ENCODE measurements at regions not wholly inside any gene's neighbourhood (a gene's known extent, or its start where the extent isn't known, plus 50 kb on each side); places are given as distances from the start of the nearest gene placed in this dataset.
A peak's percentile ranks its signal among the peaks of the same experiment; 100 is the strongest.

DNA sequence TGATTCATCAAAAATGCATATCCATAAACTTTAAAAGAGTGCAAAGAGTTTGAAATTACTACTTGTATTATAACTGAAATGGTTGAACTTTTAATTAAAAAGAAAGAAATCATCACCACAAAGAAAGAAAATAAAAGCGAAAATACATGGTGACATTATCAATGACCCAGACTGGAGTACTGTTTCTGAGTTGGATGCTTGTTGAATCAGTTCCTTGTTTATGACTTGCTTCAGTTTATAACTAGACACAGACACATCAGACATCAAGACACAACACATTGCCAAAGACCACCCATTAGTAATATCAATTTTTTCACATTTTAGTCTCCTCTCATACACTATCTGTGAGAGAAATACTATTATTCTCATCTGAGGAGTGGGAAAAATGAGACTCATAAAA, 293.0 kb downstream of the MRPL39 start:
- H3K9ac ChIP-seq (ENCODE audit: insufficient read length) = no peak overlapping the region

GRCh38 chr21:25313829-25314228, 293.5 kb downstream of the MRPL39 start:
- TF ChIP-seq EZH2 (IDR thresholded peaks at IDR 0.05) (no peak), POLR2AphosphoS5 (IDR thresholded peaks at IDR 0.05; ENCODE audit: borderline replicate concordance, low read depth, low read length) (no peak), FOXP2 (optimal IDR thresholded peaks at IDR 0.05; ENCODE audit: control extremely low read depth, extremely low read length, insufficient read depth) (no peak)
- Histone ChIP-seq H3K27ac (no peak overlapping the region), H3K36me3 (ENCODE audit: insufficient read depth, low read length) (no peaks in the 10 kb centered on the region), H3K9me3 (ENCODE audit: low read depth, low read length) (no peaks in the 10 kb centered on the region), H3K9ac (ENCODE audit: insufficient read length) (no peak overlapping the region), H3K4me3 (peak overlapping the region; percentile 41; the same call in 1 of the 2 replicates)
- peak; percentile 26 for DNase-seq (ENCODE audit: low read depth, low spot score)

More for the DNA sequence above, 293.0 kb downstream of the MRPL39 start:
- Histone ChIP-seq H3K4me3 (peak overlapping the region; percentile 41; the same call in 1 of the 2 replicates), H3K9me3 (ENCODE audit: low read depth, low read length) (no peaks in the 10 kb centered on the region), H3K36me3 (ENCODE audit: insufficient read depth, low read length) (no peaks in the 10 kb centered on the region), H3K27ac (no peak overlapping the region)
- TF ChIP-seq POLR2AphosphoS5 (IDR thresholded peaks at IDR 0.05; ENCODE audit: borderline replicate concordance, low read depth, low read length) = no peak
- no peak for TF ChIP-seq EZH2 (IDR thresholded peaks at IDR 0.05)
- no peak for TF ChIP-seq FOXP2 (optimal IDR thresholded peaks at IDR 0.05; ENCODE audit: control extremely low read depth, extremely low read length, insufficient read depth)
- no peak for DNase-seq (ENCODE audit: low read depth, low spot score)

DNA sequence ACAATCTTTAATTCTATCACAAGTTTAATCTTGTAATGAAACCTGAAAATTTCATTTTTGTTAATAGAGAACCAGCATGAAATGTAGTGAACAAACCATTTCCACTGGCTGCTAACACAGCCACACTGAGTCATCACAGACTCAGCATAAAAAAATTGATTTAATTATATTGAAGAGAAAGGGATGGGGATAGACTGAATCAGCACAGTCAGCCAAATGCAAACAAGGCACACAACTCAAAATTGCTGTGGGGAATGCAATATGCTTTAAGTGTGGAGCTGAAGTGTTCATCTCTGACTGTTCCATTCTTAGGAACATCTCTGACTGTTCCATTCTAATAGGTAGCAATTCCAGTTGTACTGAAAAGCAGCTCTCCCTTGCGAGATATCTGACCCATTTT, 299.8 kb downstream of the MRPL39 start:
- Histone ChIP-seq H3K9me3 (ENCODE audit: low read depth, low read length) (no peaks in the 10 kb centered on the region), H3K27ac (no peak overlapping the region), H3K4me3 (no peak overlapping the region), H3K9ac (ENCODE audit: insufficient read length) (no peak overlapping the region), H3K36me3 (ENCODE audit: insufficient read depth, low read length) (no peaks in the 10 kb centered on the region)
- TF ChIP-seq POLR2AphosphoS5 (IDR thresholded peaks at IDR 0.05; ENCODE audit: borderline replicate concordance, low read depth, low read length) = no peak
- TF ChIP-seq FOXP2 (optimal IDR thresholded peaks at IDR 0.05; ENCODE audit: control extremely low read depth, extremely low read length, insufficient read depth) = no peak
- no peak for TF ChIP-seq EZH2 (IDR thresholded peaks at IDR 0.05)
- peak; percentile 16 for DNase-seq (ENCODE audit: low read depth, low spot score)

- TF ChIP-seq FOXP2 (optimal IDR thresholded peaks at IDR 0.05; ENCODE audit: control extremely low read depth, extremely low read length, insufficient read depth) (no peak), POLR2AphosphoS5 (IDR thresholded peaks at IDR 0.05; ENCODE audit: borderline replicate concordance, low read depth, low read length) (no peak), EZH2 (IDR thresholded peaks at IDR 0.05) (no peak)
- no peak overlapping the region for H3K27ac ChIP-seq
These were observed 302.7 kb downstream of the MRPL39 start for GRCh38 chr21:25304611-25305010.

DNA sequence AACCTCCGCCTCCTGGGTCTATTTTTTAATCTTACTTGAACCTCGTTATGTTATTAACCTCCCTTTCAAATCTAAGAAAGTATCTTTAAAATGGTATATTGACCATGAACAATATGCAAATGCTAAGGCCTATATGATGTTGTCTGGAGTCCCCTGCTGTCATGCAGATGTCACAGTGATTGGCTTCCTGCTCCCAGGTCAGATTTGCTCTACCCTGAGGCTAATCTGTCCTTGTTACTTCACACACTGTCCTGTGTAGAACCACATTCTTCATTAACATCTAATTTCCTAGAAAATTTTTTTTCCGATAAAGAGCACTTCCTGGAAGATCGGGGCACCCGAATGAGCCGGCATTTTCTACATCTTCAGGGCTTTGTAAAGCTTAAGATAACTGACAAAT, 306.6 kb downstream of the MRPL39 start:
- no peak for DNase-seq (ENCODE audit: low read depth, low spot score)
- H3K4me3 ChIP-seq = no peak overlapping the region
- H3K36me3 ChIP-seq (ENCODE audit: insufficient read depth, low read length) = no peaks in the 10 kb centered on the region
- no peak overlapping the region for H3K27ac ChIP-seq
- H3K9me3 ChIP-seq (ENCODE audit: low read depth, low read length) = no peaks in the 10 kb centered on the region
- no peak overlapping the region for H3K9ac ChIP-seq (ENCODE audit: insufficient read length)
- TF ChIP-seq EZH2 (IDR thresholded peaks at IDR 0.05) (no peak), FOXP2 (optimal IDR thresholded peaks at IDR 0.05; ENCODE audit: control extremely low read depth, extremely low read length, insufficient read depth) (no peak), POLR2AphosphoS5 (IDR thresholded peaks at IDR 0.05; ENCODE audit: borderline replicate concordance, low read depth, low read length) (no peak)

More at GRCh38 chr21:25304611-25305010, 302.7 kb downstream of the MRPL39 start:
- no peak for DNase-seq (ENCODE audit: low read depth, low spot score)
- Histone ChIP-seq H3K4me3 (no peak overlapping the region), H3K9ac (ENCODE audit: insufficient read length) (no peak overlapping the region), H3K36me3 (ENCODE audit: insufficient read depth, low read length) (no peaks in the 10 kb centered on the region), H3K9me3 (ENCODE audit: low read depth, low read length) (no peaks in the 10 kb centered on the region)

DNA sequence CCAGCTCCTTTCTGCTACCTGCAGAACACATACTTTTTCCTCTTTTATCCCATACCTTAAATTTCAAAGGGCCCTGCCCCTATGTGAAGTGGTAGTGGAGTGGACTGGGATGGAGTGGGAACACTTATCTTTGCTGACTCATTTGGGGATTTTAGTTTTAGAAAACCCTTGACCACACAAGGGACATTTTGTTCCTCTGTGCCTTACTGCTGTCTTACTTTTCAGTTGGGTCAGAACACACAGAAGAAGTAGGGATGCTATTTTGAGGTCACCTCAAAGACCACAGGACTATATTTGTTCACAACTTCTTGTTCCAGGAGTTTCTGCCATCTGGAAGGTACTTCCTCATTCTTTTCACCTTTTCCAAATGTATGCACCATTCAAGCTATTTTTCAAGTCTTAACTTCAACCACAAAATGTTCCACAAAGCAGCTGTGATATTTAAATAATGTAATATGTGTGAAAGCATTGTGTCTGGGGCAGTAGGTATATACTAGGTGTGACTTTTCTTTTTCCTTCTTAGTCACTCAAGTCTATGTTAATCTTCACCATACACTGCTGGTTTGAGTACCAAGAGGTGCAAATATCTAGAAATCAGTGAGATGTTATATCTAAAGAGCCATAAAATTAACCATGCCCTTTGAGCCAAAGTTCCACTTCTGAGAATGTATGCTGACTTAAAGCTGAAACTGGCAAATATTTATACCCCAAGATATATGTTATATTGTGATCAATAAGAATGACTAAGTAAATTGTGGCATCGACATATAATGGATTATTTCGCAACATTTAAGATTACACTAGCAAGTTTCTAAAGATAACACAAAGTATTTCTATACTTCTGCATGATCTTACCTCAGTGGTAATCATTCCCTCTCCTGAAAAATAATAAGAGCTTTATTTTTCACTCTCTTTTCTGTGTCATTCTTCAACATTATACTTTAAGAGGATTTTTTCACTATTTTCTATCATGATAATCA, 308.5 kb downstream of the MRPL39 start:
- TF ChIP-seq FOXP2 (optimal IDR thresholded peaks at IDR 0.05; ENCODE audit: control extremely low read depth, extremely low read length, insufficient read depth) (no peak), POLR2AphosphoS5 (IDR thresholded peaks at IDR 0.05; ENCODE audit: borderline replicate concordance, low read depth, low read length) (no peak), EZH2 (IDR thresholded peaks at IDR 0.05) (no peak)
- H3K4me3 ChIP-seq = no peak overlapping the region
- no peak overlapping the region for H3K27ac ChIP-seq
- no peaks in the 10 kb centered on the region for H3K36me3 ChIP-seq (ENCODE audit: insufficient read depth, low read length)
- no peaks in the 10 kb centered on the region for H3K9me3 ChIP-seq (ENCODE audit: low read depth, low read length)
- no peak overlapping the region for H3K9ac ChIP-seq (ENCODE audit: insufficient read length)
- no peak for DNase-seq (ENCODE audit: low read depth, low spot score)

- Histone ChIP-seq H3K36me3 (ENCODE audit: insufficient read depth, low read length) (no peaks in the 10 kb centered on the region), H3K4me3 (no peak overlapping the region), H3K27ac (no peak overlapping the region), H3K9me3 (ENCODE audit: low read depth, low read length) (no peaks in the 10 kb centered on the region), H3K9ac (ENCODE audit: insufficient read length) (no peak overlapping the region)
- TF ChIP-seq POLR2AphosphoS5 (IDR thresholded peaks at IDR 0.05; ENCODE audit: borderline replicate concordance, low read depth, low read length) = no peak
- TF ChIP-seq EZH2 (IDR thresholded peaks at IDR 0.05) = no peak
- TF ChIP-seq FOXP2 (optimal IDR thresholded peaks at IDR 0.05; ENCODE audit: control extremely low read depth, extremely low read length, insufficient read depth) = no peak
- DNase-seq (ENCODE audit: low read depth, low spot score) = no peak
These were observed 310.2 kb downstream of the MRPL39 start for GRCh38 chr21:25297117-25297516.

DNA sequence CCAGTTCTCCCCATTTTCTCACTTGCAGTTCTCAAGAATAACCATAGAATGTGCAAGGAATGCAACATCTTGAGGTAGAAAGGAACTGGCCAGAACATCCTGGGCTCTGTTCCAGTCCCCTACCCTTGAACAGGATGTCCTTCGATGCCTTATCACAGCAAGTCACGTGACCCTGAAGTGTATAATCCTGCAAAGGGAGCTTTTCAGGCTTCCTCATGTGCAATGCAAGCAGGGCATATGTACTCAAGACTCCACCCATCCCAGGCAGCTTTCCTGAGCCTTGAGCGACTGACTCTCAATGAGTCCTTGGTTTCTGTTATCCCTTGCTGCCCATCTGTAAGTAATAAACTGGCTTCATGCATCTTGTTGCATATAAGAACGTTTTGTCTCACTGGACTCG, 311.0 kb downstream of the MRPL39 start:
- Histone ChIP-seq H3K27ac (no peak overlapping the region), H3K4me3 (no peak overlapping the region), H3K36me3 (ENCODE audit: insufficient read depth, low read length) (no peaks in the 10 kb centered on the region), H3K9ac (ENCODE audit: insufficient read length) (no peak overlapping the region), H3K9me3 (ENCODE audit: low read depth, low read length) (no peaks in the 10 kb centered on the region)
- TF ChIP-seq POLR2AphosphoS5 (IDR thresholded peaks at IDR 0.05; ENCODE audit: borderline replicate concordance, low read depth, low read length) = no peak
- TF ChIP-seq FOXP2 (optimal IDR thresholded peaks at IDR 0.05; ENCODE audit: control extremely low read depth, extremely low read length, insufficient read depth) = no peak
- no peak for TF ChIP-seq EZH2 (IDR thresholded peaks at IDR 0.05)
- no peak for DNase-seq (ENCODE audit: low read depth, low spot score)

Measured in SK-N-MC (cell line).